Transverse colon (tissue), 4 donors: ENCODE measurements at regions not wholly inside any gene's neighbourhood (a gene's known extent, or its start where the extent isn't known, plus 50 kb on each side); places are given as distances from the start of the nearest gene placed in this dataset.

Experiments used
- EP300 ChIP-seq: sonication (generic); formaldehyde crosslinking; IDR thresholded peaks from one replicate; pipeline ENCODE4 v1.6.1; 2017; ENCODE audit warnings: antibody characterized with exemption, low read depth
- POLR2A ChIP-seq: fragments of 450-650 bp; IDR thresholded peaks from one replicate; pipeline ENCODE4 v1.6.1; 2016; ENCODE audit warnings: antibody characterized with exemption, mild to moderate bottlenecking, moderate library complexity
- POLR2AphosphoS5 ChIP-seq, 3 donors: sonication (generic); formaldehyde crosslinking; IDR thresholded peaks; one replicate each; pipeline ENCODE4 v1.6.1; 2016; ENCODE audit warnings: antibody characterized with exemption in 3 of 3
- TF ChIP-seq, protein P1 (sequence below), 5 experiments: fragments of 200-600 bp in 3 of 5; fragments of 450-650 bp in 2 of 5; sonication (generic) in 3 of 5; IDR thresholded peaks; 1 replicate in 2 of 5; 2 replicates in 3 of 5; pipeline ENCODE4 v1.5.1; 2016 to 2017; ENCODE audit warnings: antibody characterized with exemption in 5 of 5, inconsistent platforms in 3 of 5, mild to moderate bottlenecking in 2 of 5, moderate library complexity in 1 of 5

GRCh38 chr12:131640525-131640924 is 70.4 kb upstream of the SFSWAP start:
- TF ChIP-seq POLR2AphosphoS5 (IDR thresholded peaks at IDR 0.05) (no peak), POLR2A (no peak), EP300 (no peak)
- TF ChIP-seq, protein P1, sequence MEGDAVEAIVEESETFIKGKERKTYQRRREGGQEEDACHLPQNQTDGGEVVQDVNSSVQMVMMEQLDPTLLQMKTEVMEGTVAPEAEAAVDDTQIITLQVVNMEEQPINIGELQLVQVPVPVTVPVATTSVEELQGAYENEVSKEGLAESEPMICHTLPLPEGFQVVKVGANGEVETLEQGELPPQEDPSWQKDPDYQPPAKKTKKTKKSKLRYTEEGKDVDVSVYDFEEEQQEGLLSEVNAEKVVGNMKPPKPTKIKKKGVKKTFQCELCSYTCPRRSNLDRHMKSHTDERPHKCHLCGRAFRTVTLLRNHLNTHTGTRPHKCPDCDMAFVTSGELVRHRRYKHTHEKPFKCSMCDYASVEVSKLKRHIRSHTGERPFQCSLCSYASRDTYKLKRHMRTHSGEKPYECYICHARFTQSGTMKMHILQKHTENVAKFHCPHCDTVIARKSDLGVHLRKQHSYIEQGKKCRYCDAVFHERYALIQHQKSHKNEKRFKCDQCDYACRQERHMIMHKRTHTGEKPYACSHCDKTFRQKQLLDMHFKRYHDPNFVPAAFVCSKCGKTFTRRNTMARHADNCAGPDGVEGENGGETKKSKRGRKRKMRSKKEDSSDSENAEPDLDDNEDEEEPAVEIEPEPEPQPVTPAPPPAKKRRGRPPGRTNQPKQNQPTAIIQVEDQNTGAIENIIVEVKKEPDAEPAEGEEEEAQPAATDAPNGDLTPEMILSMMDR (IDR thresholded peaks at IDR 0.05) = no peak
